HEK293 (cell line): ENCODE measurements at regions not wholly inside any gene's neighbourhood (a gene's known extent, or its start where the extent isn't known, plus 50 kb on each side); places are given as distances from the start of the nearest gene placed in this dataset.

Experiments
- CTCF ChIA-PET: fragments of 350-600 bp; formaldehyde crosslinking; extraction: SDS; loops from one replicate; lab custom pipeline; 2021; ENCODE audit warnings: antibody characterized with exemption; lab: Yijun Ruan, JAX
- POLR2A ChIA-PET: fragments of 300-600 bp; formaldehyde crosslinking; extraction: SDS; loops from one replicate; lab custom pipeline; 2020; ENCODE audit warnings: antibody characterized with exemption, inconsistent platforms; lab: Yijun Ruan, JAX
- H3K27ac ChIP-seq: fragments of 200-500 bp; sonication (Bioruptor generic); 2 replicates; pipeline ENCODE4 v1.5.1; 2014; ENCODE audit warnings: low read depth, low read length, control low read depth, inconsistent platforms; ENCODE audit errors: extremely low read depth
- H3K36me3 ChIP-seq, 2 experiments: fragments of 200-500 bp in 1 of 2; sonication (Bioruptor generic) in 1 of 2; 1 replicate in 1 of 2; 2 replicates in 1 of 2; pipeline ENCODE4 v1.5.1; 2014 to 2017; ENCODE audit warnings: inconsistent platforms in 2 of 2, low read length in 2 of 2; ENCODE audit not compliant: control insufficient read depth in 2 of 2, insufficient read depth in 1 of 2
- H3K4me1 ChIP-seq: fragments of 200-500 bp; sonication (Bioruptor generic); 2 replicates; pipeline ENCODE4 v1.5.1; 2014; ENCODE audit warnings: mild to moderate bottlenecking, low read length, inconsistent platforms; ENCODE audit not compliant: control insufficient read depth, insufficient read depth
- H3K4me3 ChIP-seq: 2 replicates; pipeline ENCODE4 v1.5.1; 2011; ENCODE audit warnings: low read depth, mild to moderate bottlenecking, control low read depth, low read length, moderate library complexity
- H3K9me3 ChIP-seq: fragments of 200-500 bp; sonication (Bioruptor generic); 2 replicates; pipeline ENCODE4 v1.5.1; 2014; ENCODE audit warnings: low read depth, low read length, inconsistent platforms; ENCODE audit not compliant: control insufficient read depth, insufficient read depth
- TCF7L2 ChIP-seq: IDR thresholded peaks from 2 replicates; pipeline ENCODE4 v1.6.1; 2011; ENCODE audit warnings: low read depth, mild to moderate bottlenecking, inconsistent platforms, low read length, moderate library complexity, borderline replicate concordance
- TSHZ1 ChIP-seq: fragments of 450-650 bp; formaldehyde crosslinking; IDR thresholded peaks from 2 replicates; pipeline ENCODE4 v1.5.1; 2016; ENCODE audit warnings: missing biosample characterization, missing genetic modification characterization, borderline replicate concordance
- YY2 ChIP-seq: fragments of 450-650 bp; formaldehyde crosslinking; IDR thresholded peaks from 2 replicates; pipeline ENCODE4 v1.5.1; 2016; ENCODE audit warnings: missing biosample characterization, missing genetic modification characterization
- ZFP3 ChIP-seq: fragments of 450-650 bp; formaldehyde crosslinking; IDR thresholded peaks from 2 replicates; pipeline ENCODE4 v1.5.1; 2016; ENCODE audit warnings: low read depth, missing biosample characterization, missing genetic modification characterization
- ZNF16 ChIP-seq: fragments of 450-650 bp; formaldehyde crosslinking; IDR thresholded peaks from 2 replicates; pipeline ENCODE4 v1.5.1; 2016; ENCODE audit warnings: low read depth, missing biosample characterization, missing genetic modification characterization
- ZNF302 ChIP-seq: fragments of 450-650 bp; formaldehyde crosslinking; IDR thresholded peaks from 2 replicates; pipeline ENCODE4 v1.5.1; 2016; ENCODE audit warnings: missing biosample characterization, missing genetic modification characterization, low read depth
- ZNF354C ChIP-seq: fragments of 450-650 bp; formaldehyde crosslinking; IDR thresholded peaks from 2 replicates; pipeline ENCODE4 v1.5.1; 2016; ENCODE audit warnings: missing biosample characterization, missing genetic modification characterization, low read depth, borderline replicate concordance
- ZNF488 ChIP-seq: fragments of 450-650 bp; formaldehyde crosslinking; IDR thresholded peaks from 2 replicates; pipeline ENCODE4 v1.5.1; 2016; ENCODE audit warnings: missing biosample characterization, missing genetic modification characterization
- ZNF510 ChIP-seq: fragments of 450-650 bp; formaldehyde crosslinking; IDR thresholded peaks from 2 replicates; pipeline ENCODE4 v1.5.1; 2018; ENCODE audit warnings: mild to moderate bottlenecking, missing genetic modification characterization, missing biosample characterization; ENCODE audit not compliant: insufficient replicate concordance
- ZNF513 ChIP-seq: fragments of 450-650 bp; IDR thresholded peaks from 2 replicates; pipeline ENCODE4 v1.5.1; 2018; ENCODE audit warnings: missing biosample characterization, missing genetic modification characterization
- ZNF558 ChIP-seq: fragments of 450-650 bp; formaldehyde crosslinking; IDR thresholded peaks from 2 replicates; pipeline ENCODE4 v1.5.1; 2016; ENCODE audit warnings: missing biosample characterization, missing genetic modification characterization
- ZNF571 ChIP-seq: fragments of 450-650 bp; formaldehyde crosslinking; IDR thresholded peaks from 2 replicates; pipeline ENCODE4 v1.5.0; 2017; ENCODE audit warnings: missing biosample characterization, missing genetic modification characterization
- ZNF585B ChIP-seq: fragments of 450-650 bp; formaldehyde crosslinking; IDR thresholded peaks from 2 replicates; pipeline ENCODE4 v1.5.1; 2016; ENCODE audit warnings: missing biosample characterization, missing genetic modification characterization
- ZNF664 ChIP-seq: fragments of 450-650 bp; formaldehyde crosslinking; IDR thresholded peaks from 2 replicates; pipeline ENCODE4 v1.5.1; 2016; ENCODE audit warnings: missing biosample characterization, missing genetic modification characterization
- ZNF843 ChIP-seq: fragments of 450-650 bp; formaldehyde crosslinking; IDR thresholded peaks from 2 replicates; pipeline ENCODE4 v1.5.1; 2016; ENCODE audit warnings: missing biosample characterization, missing genetic modification characterization
- TF ChIP-seq, protein P1 (sequence below): fragments of 450-650 bp; formaldehyde crosslinking; IDR thresholded peaks from 2 replicates; pipeline ENCODE4 v1.5.1; 2016; ENCODE audit warnings: missing biosample characterization, missing genetic modification characterization
- TF ChIP-seq, protein P2 (sequence below): fragments of 450-650 bp; formaldehyde crosslinking; IDR thresholded peaks from 2 replicates; pipeline ENCODE4 v1.5.1; 2016; ENCODE audit warnings: missing biosample characterization, missing genetic modification characterization

GRCh38 chr1:192087334-192087733 lies 70.9 kb upstream of the RGS18 start (continued):
- TF ChIP-seq, protein P1, sequence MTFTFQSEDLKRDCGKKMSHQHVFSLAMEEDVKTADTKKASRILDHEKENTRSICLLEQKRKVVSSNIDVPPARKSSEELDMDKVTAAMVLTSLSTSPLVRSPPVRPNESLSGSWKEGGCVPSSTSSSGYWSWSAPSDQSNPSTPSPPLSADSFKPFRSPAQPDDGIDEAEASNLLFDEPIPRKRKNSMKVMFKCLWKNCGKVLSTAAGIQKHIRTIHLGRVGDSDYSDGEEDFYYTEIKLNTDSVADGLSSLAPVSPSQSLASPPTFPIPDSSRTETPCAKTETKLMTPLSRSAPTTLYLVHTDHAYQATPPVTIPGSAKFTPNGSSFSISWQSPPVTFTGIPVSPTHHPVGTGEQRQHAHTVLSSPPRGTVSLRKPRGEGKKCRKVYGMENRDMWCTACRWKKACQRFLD: no peak
- TF ChIP-seq TCF7L2 (no peak), YY2 (no peak), ZNF488 (tag by site-specific recombination) (no peak), ZNF513 (tag by site-specific recombination) (no peak)

- no peaks in the 10 kb centered on the region for H3K4me1 ChIP-seq
- H3K4me3 ChIP-seq: no peak overlapping the region
- H3K9me3 ChIP-seq: no peaks in the 10 kb centered on the region
- ChIA-PET CTCF (no interaction called here), POLR2A (no interaction called here)
- H3K36me3 ChIP-seq: no peaks in the 10 kb centered on the region
- TF ChIP-seq ZNF16 (tag by site-specific recombination) (no peak), ZNF843 (tag by site-specific recombination) (no peak)
- no peak overlapping the region for H3K27ac ChIP-seq
Measured at GRCh38 chr1:192088496-192088895, 69.8 kb upstream of the RGS18 start.

DNA sequence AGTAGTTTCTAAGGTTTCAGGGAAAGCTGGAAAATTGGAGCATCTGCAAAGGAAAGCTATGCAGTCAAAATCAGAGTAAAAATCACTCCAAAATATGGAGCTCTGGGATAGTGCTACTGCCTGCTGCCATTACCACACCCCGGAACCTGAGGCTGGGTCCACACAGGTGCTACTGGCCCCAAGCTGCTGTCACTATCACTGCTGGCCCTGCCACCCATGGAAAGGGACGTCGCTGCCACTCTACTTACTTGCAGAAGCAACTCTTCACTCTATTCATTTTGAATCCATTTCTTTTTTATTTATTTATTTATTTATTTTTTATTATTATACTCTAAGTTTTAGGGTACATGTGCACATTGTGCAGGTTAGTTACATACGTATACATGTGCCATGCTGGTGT lies 60.3 kb upstream of the RGS18 start:
- no peak for TF ChIP-seq ZNF558 (tag by site-specific recombination)
- no peak for TF ChIP-seq ZNF664
- no peak for TF ChIP-seq ZNF510 (tag by site-specific recombination)
- no peak for TF ChIP-seq TSHZ1 (tag by site-specific recombination)
- TF ChIP-seq ZFP3: no peak
- TF ChIP-seq, protein P2, sequence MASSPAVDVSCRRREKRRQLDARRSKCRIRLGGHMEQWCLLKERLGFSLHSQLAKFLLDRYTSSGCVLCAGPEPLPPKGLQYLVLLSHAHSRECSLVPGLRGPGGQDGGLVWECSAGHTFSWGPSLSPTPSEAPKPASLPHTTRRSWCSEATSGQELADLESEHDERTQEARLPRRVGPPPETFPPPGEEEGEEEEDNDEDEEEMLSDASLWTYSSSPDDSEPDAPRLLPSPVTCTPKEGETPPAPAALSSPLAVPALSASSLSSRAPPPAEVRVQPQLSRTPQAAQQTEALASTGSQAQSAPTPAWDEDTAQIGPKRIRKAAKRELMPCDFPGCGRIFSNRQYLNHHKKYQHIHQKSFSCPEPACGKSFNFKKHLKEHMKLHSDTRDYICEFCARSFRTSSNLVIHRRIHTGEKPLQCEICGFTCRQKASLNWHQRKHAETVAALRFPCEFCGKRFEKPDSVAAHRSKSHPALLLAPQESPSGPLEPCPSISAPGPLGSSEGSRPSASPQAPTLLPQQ: no peak
- no peak for TF ChIP-seq ZNF585B (tag by site-specific recombination)
- no peak for TF ChIP-seq ZNF571
- TF ChIP-seq ZNF843 (tag by site-specific recombination): no peak
- no peak for TF ChIP-seq ZNF302 (tag by site-specific recombination)
- no peak for TF ChIP-seq ZNF354C
- Histone ChIP-seq H3K36me3 (no peaks in the 10 kb centered on the region), H3K9me3 (no peaks in the 10 kb centered on the region), H3K4me3 (no peak overlapping the region), H3K4me1 (no peaks in the 10 kb centered on the region), H3K27ac (no peak overlapping the region)
- ChIA-PET CTCF (no interaction called here), POLR2A (no interaction called here)
